ENCODE measurements at regions not wholly inside any gene's neighbourhood (a gene's known extent, or its start where the extent isn't known, plus 50 kb on each side); places are given as distances from the start of the nearest gene placed in this dataset.

DNA sequence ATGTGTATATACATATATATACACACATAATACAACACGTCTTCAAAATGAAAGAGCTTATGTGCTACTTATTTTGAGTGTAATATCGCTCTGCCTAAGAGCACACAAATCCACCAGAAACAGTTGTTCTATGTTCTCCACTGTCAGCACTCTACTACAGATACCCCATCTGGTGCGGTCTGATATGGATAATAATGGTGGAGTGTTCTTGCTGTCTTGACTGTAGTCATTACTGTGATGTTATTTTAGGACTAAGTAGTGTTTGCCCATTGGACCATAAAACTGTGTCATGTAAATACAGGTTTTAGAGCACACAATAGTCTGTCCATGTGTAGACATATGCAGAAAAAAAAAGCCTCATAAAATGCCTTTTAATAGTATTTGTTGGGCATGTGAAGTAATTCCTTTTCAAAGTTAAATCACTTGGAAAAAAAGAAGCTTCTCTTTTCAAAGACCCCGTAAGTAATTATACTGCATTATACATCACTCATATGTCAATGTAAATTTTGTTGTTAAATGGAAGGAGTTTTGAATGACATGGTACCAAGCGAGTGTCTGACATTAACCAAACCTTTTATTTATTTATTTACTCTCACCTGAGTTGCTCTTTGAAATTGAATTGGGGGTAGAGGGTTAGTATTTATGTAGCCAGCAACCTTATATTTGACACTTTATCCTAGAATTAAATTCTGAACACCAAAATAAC is 1249.2 kb upstream of the ZEB2 start:
- no peak overlapping the region for H3K27ac ChIP-seq (ENCODE audit: low read depth, low read length, poor library complexity, severe bottlenecking)
- DNase-seq (ENCODE audit: low spot score), result no peak
- POLR2A ChIA-PET (ENCODE audit: low non-redundant PET), result no interaction called here
- intact Hi-C loops (cut with micrococcal nuclease; ENCODE audit: unreplicated experiment), result no loop called here
- H3K9me3 ChIP-seq (ENCODE audit: low read depth, low read length, poor library complexity, severe bottlenecking), result no peaks in the 10 kb centered on the region
- no TSS peak for BruUV-seq (replicated peaks)
- no peak for TF ChIP-seq EZH2 (IDR thresholded peaks at IDR 0.05; ENCODE audit: borderline replicate concordance, low read depth, low read length, poor library complexity, severe bottlenecking)
- TF ChIP-seq, protein P1, sequence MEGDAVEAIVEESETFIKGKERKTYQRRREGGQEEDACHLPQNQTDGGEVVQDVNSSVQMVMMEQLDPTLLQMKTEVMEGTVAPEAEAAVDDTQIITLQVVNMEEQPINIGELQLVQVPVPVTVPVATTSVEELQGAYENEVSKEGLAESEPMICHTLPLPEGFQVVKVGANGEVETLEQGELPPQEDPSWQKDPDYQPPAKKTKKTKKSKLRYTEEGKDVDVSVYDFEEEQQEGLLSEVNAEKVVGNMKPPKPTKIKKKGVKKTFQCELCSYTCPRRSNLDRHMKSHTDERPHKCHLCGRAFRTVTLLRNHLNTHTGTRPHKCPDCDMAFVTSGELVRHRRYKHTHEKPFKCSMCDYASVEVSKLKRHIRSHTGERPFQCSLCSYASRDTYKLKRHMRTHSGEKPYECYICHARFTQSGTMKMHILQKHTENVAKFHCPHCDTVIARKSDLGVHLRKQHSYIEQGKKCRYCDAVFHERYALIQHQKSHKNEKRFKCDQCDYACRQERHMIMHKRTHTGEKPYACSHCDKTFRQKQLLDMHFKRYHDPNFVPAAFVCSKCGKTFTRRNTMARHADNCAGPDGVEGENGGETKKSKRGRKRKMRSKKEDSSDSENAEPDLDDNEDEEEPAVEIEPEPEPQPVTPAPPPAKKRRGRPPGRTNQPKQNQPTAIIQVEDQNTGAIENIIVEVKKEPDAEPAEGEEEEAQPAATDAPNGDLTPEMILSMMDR (conservative IDR thresholded peaks at IDR 0.05; ENCODE audit: low read depth, low read length), result no peak
- no peaks in the 10 kb centered on the region for H3K27me3 ChIP-seq (replicated peaks; ENCODE audit: insufficient read depth, low read depth, low read length, poor library complexity)
- CTCF ChIA-PET, result no interaction called here
- no peaks in the 10 kb centered on the region for H3K36me3 ChIP-seq (ENCODE audit: insufficient read depth, low read length, poor library complexity, severe bottlenecking)
- H3K4me1 ChIP-seq (ENCODE audit: insufficient read depth, low read length, poor library complexity, severe bottlenecking), result peaks cover 12% of the 10 kb centered on the region
- no peak overlapping the region for H3K4me3 ChIP-seq (ENCODE audit: low read depth, low read length, poor library complexity, severe bottlenecking)

DNA sequence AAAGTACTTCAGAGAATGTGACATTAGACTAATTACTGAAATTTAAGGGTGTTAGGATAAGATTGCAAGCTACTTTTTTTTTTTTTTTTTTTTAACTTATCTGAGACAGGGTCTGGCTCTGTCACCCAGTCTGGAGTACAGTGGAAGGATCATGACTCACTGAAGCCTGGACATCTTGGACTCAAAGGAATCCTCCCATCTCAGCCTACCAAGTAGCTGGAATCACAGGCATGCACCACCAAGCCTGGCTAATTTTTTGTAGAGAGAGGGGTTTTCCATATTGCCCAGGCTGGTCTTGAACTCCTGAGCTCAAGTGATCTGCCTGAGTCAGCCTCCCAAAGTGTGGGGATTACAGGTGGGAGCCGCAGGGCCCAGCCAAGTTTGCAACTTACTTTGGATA is 1246.0 kb upstream of the ZEB2 start:
- no peak for DNase-seq (ENCODE audit: low spot score)
- no peak for TF ChIP-seq EZH2 (IDR thresholded peaks at IDR 0.05; ENCODE audit: borderline replicate concordance, low read depth, low read length, poor library complexity, severe bottlenecking)
- TF ChIP-seq, protein P1 (conservative IDR thresholded peaks at IDR 0.05; ENCODE audit: low read depth, low read length), result no peak
- ChIA-PET POLR2A (ENCODE audit: low non-redundant PET) (no interaction called here), CTCF (interaction anchor here (0.9 kb wide), 1 partner anchor 10 kb away, joined by 4 read pairs; no protein-coding TSS in a partner anchor)
- Histone ChIP-seq H3K27me3 (replicated peaks; ENCODE audit: insufficient read depth, low read depth, low read length, poor library complexity) (no peaks in the 10 kb centered on the region), H3K27ac (ENCODE audit: low read depth, low read length, poor library complexity, severe bottlenecking) (no peak overlapping the region), H3K36me3 (ENCODE audit: insufficient read depth, low read length, poor library complexity, severe bottlenecking) (no peaks in the 10 kb centered on the region), H3K4me1 (ENCODE audit: insufficient read depth, low read length, poor library complexity, severe bottlenecking) (peaks cover 12% of the 10 kb centered on the region), H3K4me3 (ENCODE audit: low read depth, low read length, poor library complexity, severe bottlenecking) (no peak overlapping the region), H3K9me3 (ENCODE audit: low read depth, low read length, poor library complexity, severe bottlenecking) (no peaks in the 10 kb centered on the region)
- BruUV-seq (replicated peaks), result no TSS peak
- intact Hi-C loops (cut with micrococcal nuclease; ENCODE audit: unreplicated experiment), result no loop called here

DNA sequence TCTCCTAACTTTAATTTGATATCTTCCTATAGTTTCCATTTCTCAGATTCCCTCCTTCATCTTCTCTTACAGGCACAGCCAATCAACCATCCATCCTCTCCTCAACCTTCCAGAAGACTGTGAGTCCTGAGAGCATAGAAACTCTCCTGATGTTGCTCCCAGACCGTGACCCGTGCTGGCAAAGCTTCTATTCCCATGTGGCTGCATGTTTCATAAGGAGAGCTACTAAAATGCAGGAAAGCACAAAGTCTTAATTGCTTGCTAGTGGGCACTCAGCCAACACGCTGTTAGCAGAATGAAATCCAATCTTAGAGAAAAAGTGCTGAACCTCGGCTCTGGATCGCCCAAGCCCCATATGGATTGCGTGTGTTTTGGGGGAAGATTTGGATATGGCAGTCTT is 1244.7 kb upstream of the ZEB2 start:
- Histone ChIP-seq H3K36me3 (ENCODE audit: insufficient read depth, low read length, poor library complexity, severe bottlenecking) (no peaks in the 10 kb centered on the region), H3K27ac (ENCODE audit: low read depth, low read length, poor library complexity, severe bottlenecking) (no peak overlapping the region), H3K9me3 (ENCODE audit: low read depth, low read length, poor library complexity, severe bottlenecking) (no peaks in the 10 kb centered on the region), H3K4me1 (ENCODE audit: insufficient read depth, low read length, poor library complexity, severe bottlenecking) (peaks cover 12% of the 10 kb centered on the region), H3K27me3 (replicated peaks; ENCODE audit: insufficient read depth, low read depth, low read length, poor library complexity) (no peaks in the 10 kb centered on the region), H3K4me3 (ENCODE audit: low read depth, low read length, poor library complexity, severe bottlenecking) (no peak overlapping the region)
- POLR2A ChIA-PET (ENCODE audit: low non-redundant PET), result no interaction called here
- TF ChIP-seq EZH2 (IDR thresholded peaks at IDR 0.05; ENCODE audit: borderline replicate concordance, low read depth, low read length, poor library complexity, severe bottlenecking), result no peak
- TF ChIP-seq, protein P1 (conservative IDR thresholded peaks at IDR 0.05; ENCODE audit: low read depth, low read length), result no peak
- no TSS peak for BruUV-seq (replicated peaks)
- CTCF ChIA-PET, result no interaction called here
- intact Hi-C loops (cut with micrococcal nuclease; ENCODE audit: unreplicated experiment), result loop anchor here (5.0 kb wide), 1 partner anchor 898 kb away; no protein-coding TSS in a partner anchor
- peak; percentile 91 for DNase-seq (ENCODE audit: low spot score)
